Neural progenitor cell (in vitro differentiated cells): ENCODE measurements at regions not wholly inside any gene's neighbourhood (a gene's known extent, or its start where the extent isn't known, plus 50 kb on each side); places are given as distances from the start of the nearest gene placed in this dataset.
"Not testable (repeated sequence)": the region's sequence is repeated elsewhere in the genome, so short reads cannot be mapped to it uniquely, and the experiment has no call there.

Experiments
- DNase-seq: peaks from one replicate; pipeline ENCODE4 v3.0.0-alpha.2; 2016; ENCODE audit warnings: low spot score
- H2AFZ ChIP-seq: fragments of 200-600 bp; sonication (generic); replicated peaks from 2 replicates; pipeline ENCODE4 v1.6.1; 2016; ENCODE audit warnings: antibody characterized with exemption
- H3F3A ChIP-seq: fragments of 200-600 bp; sonication (generic); 2 replicates; pipeline ENCODE4 v1.6.1; 2016; ENCODE audit warnings: antibody characterized with exemption, low read depth
- H3K27ac ChIP-seq: fragments of 200-600 bp; sonication (generic); 2 replicates; pipeline ENCODE4 v1.5.1; 2016; ENCODE audit warnings: mild to moderate bottlenecking
- H3K27me3 ChIP-seq: fragments of 200-600 bp; sonication (generic); 2 replicates; pipeline ENCODE4 v1.6.1; 2016; ENCODE audit warnings: mild to moderate bottlenecking, moderate library complexity
- H3K36me3 ChIP-seq: fragments of 200-600 bp; sonication (generic); 2 replicates; pipeline ENCODE4 v1.5.1; 2016
- H3K4me1 ChIP-seq: fragments of 200-600 bp; sonication (generic); 2 replicates; pipeline ENCODE4 v1.6.1; 2016; ENCODE audit warnings: mixed run types
- H3K4me2 ChIP-seq: fragments of 200-600 bp; sonication (generic); 2 replicates; pipeline ENCODE4 v1.6.1; 2016
- H3K4me3 ChIP-seq: fragments of 200-600 bp; sonication (generic); 2 replicates; pipeline ENCODE4 v1.5.1; 2016
- H3K79me2 ChIP-seq: fragments of 200-600 bp; sonication (generic); 2 replicates; pipeline ENCODE4 v1.6.1; 2016; ENCODE audit warnings: low read depth
- H3K9ac ChIP-seq: fragments of 200-600 bp; sonication (generic); 2 replicates; pipeline ENCODE4 v1.6.1; 2016
- H3K9me3 ChIP-seq: fragments of 200-600 bp; sonication (generic); 2 replicates; pipeline ENCODE4 v1.5.1; 2016; ENCODE audit warnings: low read depth
- H4K20me1 ChIP-seq: fragments of 200-600 bp; sonication (generic); 2 replicates; pipeline ENCODE4 v1.6.1; 2016; ENCODE audit warnings: low read depth
- H3K27ac Mint-ChIP-seq: 3 replicates; pipeline ENCODE4 v1.8.0; 2021; ENCODE audit warnings: mixed read lengths
- H3K27me3 Mint-ChIP-seq: 2 replicates; pipeline ENCODE4 v1.8.0; 2022; ENCODE audit warnings: low read depth, mild to moderate bottlenecking, inconsistent platforms, moderate library complexity, mixed read lengths; ENCODE audit not compliant: insufficient read depth
- H3K36me3 Mint-ChIP-seq: 3 replicates; pipeline ENCODE4 v1.8.0; 2021; ENCODE audit warnings: mixed read lengths
- H3K4me1 Mint-ChIP-seq: 3 replicates; pipeline ENCODE4 v1.8.0; 2021; ENCODE audit warnings: mixed read lengths
- H3K4me3 Mint-ChIP-seq: 3 replicates; pipeline ENCODE4 v1.8.0; 2021; ENCODE audit warnings: mild to moderate bottlenecking, moderate library complexity, mixed read lengths
- H3K9me3 Mint-ChIP-seq: 3 replicates; pipeline ENCODE4 v1.8.0; 2020; ENCODE audit warnings: mixed read lengths
- CTCF ChIP-seq: fragments of 200-600 bp; sonication (generic); IDR thresholded peaks from 2 replicates; pipeline ENCODE4 v1.5.1; 2017; ENCODE audit warnings: antibody characterized with exemption, mild to moderate bottlenecking
- EZH2 ChIP-seq: fragments of 200-600 bp; sonication (generic); IDR thresholded peaks from 2 replicates; pipeline ENCODE4 v1.6.1; 2017; ENCODE audit warnings: antibody characterized with exemption, mild to moderate bottlenecking, moderate library complexity
- EZH2phosphoT487 ChIP-seq: fragments of 200-600 bp; sonication (generic); IDR thresholded peaks from 2 replicates; pipeline ENCODE4 v1.6.1; 2017; ENCODE audit warnings: antibody characterized with exemption

- Histone ChIP-seq H3F3A (no peaks in the 10 kb centered on the region), H4K20me1 (no peaks in the 10 kb centered on the region), H3K36me3 (no peaks in the 10 kb centered on the region), H3K9me3 (peaks cover 47% of the 10 kb centered on the region), H3K27ac (no peak overlapping the region), H2AFZ (no peak overlapping the region), H3K4me1 (no peaks in the 10 kb centered on the region), H3K27me3 (no peaks in the 10 kb centered on the region), H3K4me3 (no peak overlapping the region), H3K9ac (no peak overlapping the region), H3K4me2 (no peak overlapping the region), H3K79me2 (no peaks in the 10 kb centered on the region)
- H3K27ac Mint-ChIP-seq = no peak overlapping the region
- TF ChIP-seq EZH2 (no peak), EZH2phosphoT487 (no peak), CTCF (no peak)
- no peak for DNase-seq
- H3K36me3 Mint-ChIP-seq = peaks cover 6% of the 10 kb centered on the region
- no peaks in the 10 kb centered on the region for H3K4me1 Mint-ChIP-seq
- H3K4me3 Mint-ChIP-seq = no peak overlapping the region
- peaks cover 83% of the 10 kb centered on the region for H3K9me3 Mint-ChIP-seq
- H3K27me3 Mint-ChIP-seq = peaks cover 4% of the 10 kb centered on the region
These were observed 146.5 kb downstream of the GLRX3 start for GRCh38 chr10:130282492-130283218.

GRCh38 chr10:130283219-130283545 is 147.0 kb downstream of the GLRX3 start:
- peaks cover 43% of the 10 kb centered on the region for H3K9me3 ChIP-seq
- peaks cover 6% of the 10 kb centered on the region for H3K36me3 Mint-ChIP-seq

GRCh38 chr10:130295761-130296160 is 159.6 kb downstream of the GLRX3 start:
- not testable (repeated sequence) for H3K4me3 Mint-ChIP-seq, H4K20me1 ChIP-seq, H3K27ac ChIP-seq, H3F3A ChIP-seq, H3K4me2 ChIP-seq, DNase-seq, H3K4me1 ChIP-seq, H3K27ac Mint-ChIP-seq, H3K27me3 ChIP-seq, H3K36me3 ChIP-seq, H3K27me3 Mint-ChIP-seq, H3K9ac ChIP-seq, H2AFZ ChIP-seq, H3K4me1 Mint-ChIP-seq, H3K36me3 Mint-ChIP-seq, H3K4me3 ChIP-seq, H3K79me2 ChIP-seq
- peaks cover 55% of the 10 kb centered on the region for H3K9me3 Mint-ChIP-seq
- H3K9me3 ChIP-seq = peaks cover 23% of the 10 kb centered on the region

More at GRCh38 chr10:130283219-130283545, 147.0 kb downstream of the GLRX3 start:
- Mint-ChIP-seq H3K4me1 (no peaks in the 10 kb centered on the region), H3K9me3 (peaks cover 81% of the 10 kb centered on the region), H3K27ac (no peak overlapping the region), H3K4me3 (no peak overlapping the region), H3K27me3 (peaks cover 3% of the 10 kb centered on the region)
- H3K9ac ChIP-seq = no peak overlapping the region
- no peaks in the 10 kb centered on the region for H3K79me2 ChIP-seq
- H3K4me1 ChIP-seq = no peaks in the 10 kb centered on the region
- H3K27me3 ChIP-seq = no peaks in the 10 kb centered on the region
- H3K4me3 ChIP-seq = no peak overlapping the region
- H3F3A ChIP-seq = no peaks in the 10 kb centered on the region
- TF ChIP-seq EZH2 = no peak
- no peak for TF ChIP-seq EZH2phosphoT487
- no peak overlapping the region for H2AFZ ChIP-seq
- H3K27ac ChIP-seq = no peak overlapping the region
- H3K4me2 ChIP-seq = no peak overlapping the region
- no peak for DNase-seq
- H4K20me1 ChIP-seq = no peaks in the 10 kb centered on the region
- no peaks in the 10 kb centered on the region for H3K36me3 ChIP-seq

GRCh38 chr10:130300608-130301020 is 164.4 kb downstream of the GLRX3 start:
- H3K27me3 ChIP-seq = no peaks in the 10 kb centered on the region
- Mint-ChIP-seq H3K9me3 (peaks cover 53% of the 10 kb centered on the region), H3K4me3 (no peak overlapping the region), H3K4me1 (no peaks in the 10 kb centered on the region), H3K27ac (no peak overlapping the region), H3K36me3 (peaks cover 8% of the 10 kb centered on the region), H3K27me3 (peaks cover 2% of the 10 kb centered on the region)
- H3K4me3 ChIP-seq = no peak overlapping the region
- no peak overlapping the region for H2AFZ ChIP-seq
- no peak for DNase-seq
- H3K9me3 ChIP-seq = peaks cover 18% of the 10 kb centered on the region
- H3K4me1 ChIP-seq = no peaks in the 10 kb centered on the region
- no peak overlapping the region for H3K27ac ChIP-seq
- H4K20me1 ChIP-seq = no peaks in the 10 kb centered on the region
- TF ChIP-seq EZH2 (no peak), CTCF (no peak), EZH2phosphoT487 (no peak)
- no peak overlapping the region for H3K4me2 ChIP-seq
- H3K36me3 ChIP-seq = no peaks in the 10 kb centered on the region
- H3K9ac ChIP-seq = no peak overlapping the region
- H3K79me2 ChIP-seq = no peaks in the 10 kb centered on the region
- H3F3A ChIP-seq = no peaks in the 10 kb centered on the region
